HCT116 (cell line): ENCODE measurements at regions not wholly inside any gene's neighbourhood (a gene's known extent, or its start where the extent isn't known, plus 50 kb on each side); places are given as distances from the start of the nearest gene placed in this dataset.

ENCODE experiments used
- CTCF ChIP-seq, 3 experiments: fragments of 200-600 bp in 1 of 3; sonication (generic) in 1 of 3; IDR thresholded peaks in 2 of 3; conservative IDR thresholded peaks in 1 of 3; 2 replicates each; pipeline ENCODE4 v1.5.1; 2012 to 2017; ENCODE audit warnings: low read depth in 2 of 3, low read length in 2 of 3, antibody characterized with exemption in 1 of 3, borderline replicate concordance in 1 of 3, control low read depth in 1 of 3, mild to moderate bottlenecking in 1 of 3, mixed read lengths in 1 of 3, mixed run types in 1 of 3, moderate library complexity in 1 of 3; ENCODE audit not compliant: insufficient read depth in 1 of 3
- EGR1 ChIP-seq: IDR thresholded peaks from 2 replicates; pipeline ENCODE4 v1.6.1; 2012; ENCODE audit warnings: low read depth
- EZH2 ChIP-seq: fragments of 200-600 bp; sonication (generic); IDR thresholded peaks from 2 replicates; pipeline ENCODE4 v1.6.1; 2017; ENCODE audit warnings: antibody characterized with exemption, mixed run types
- EZH2phosphoT487 ChIP-seq: fragments of 200-600 bp; IDR thresholded peaks from 2 replicates; pipeline ENCODE4 v1.6.1; 2018; ENCODE audit warnings: antibody characterized with exemption, borderline replicate concordance
- MAX ChIP-seq: IDR thresholded peaks from 2 replicates; pipeline ENCODE4 v1.6.1; 2012
- POLR2A ChIP-seq: IDR thresholded peaks from 2 replicates; pipeline ENCODE4 v1.7.0; 2011; ENCODE audit warnings: borderline replicate concordance; ENCODE audit not compliant: insufficient read depth, insufficient read length; ENCODE audit errors: extremely low read depth
- POLR2AphosphoS5 ChIP-seq: IDR thresholded peaks from 2 replicates; pipeline ENCODE4 v1.6.1; 2011; ENCODE audit warnings: mild to moderate bottlenecking, low read depth, low read length, moderate library complexity
- RAD21 ChIP-seq: IDR thresholded peaks from 2 replicates; pipeline ENCODE4 v1.6.1; 2012; ENCODE audit warnings: low read depth, mild to moderate bottlenecking
- SIN3A ChIP-seq: IDR thresholded peaks from 2 replicates; pipeline ENCODE4 v1.6.1; 2012; ENCODE audit warnings: low read depth
- YY1 ChIP-seq: IDR thresholded peaks from 2 replicates; pipeline ENCODE4 v1.6.1; 2011; ENCODE audit warnings: low read length, low read depth, moderate library complexity, mild to moderate bottlenecking; ENCODE audit not compliant: insufficient replicate concordance; ENCODE audit errors: extremely low read depth
- ZBTB33 ChIP-seq: IDR thresholded peaks from 2 replicates; pipeline ENCODE4 v1.6.1; 2011; ENCODE audit warnings: mild to moderate bottlenecking, low read length, moderate library complexity; ENCODE audit not compliant: insufficient replicate concordance; ENCODE audit errors: extremely low read depth
- ZFX ChIP-seq: fragments of 450-650 bp; IDR thresholded peaks from 2 replicates; pipeline ENCODE4 v1.6.1; 2017
- ZNF274 ChIP-seq: fragments of 200-500 bp; sonication (Bioruptor generic); IDR thresholded peaks from 2 replicates; pipeline ENCODE4 v1.6.1; 2014; ENCODE audit warnings: mild to moderate bottlenecking, low read depth, low read length, inconsistent platforms

- TF ChIP-seq RAD21: no peak
- TF ChIP-seq EGR1: no peak
- TF ChIP-seq CTCF (IDR thresholded peaks at IDR 0.05 in 2 of 3, conservative IDR thresholded peaks at IDR 0.05 in 1 of 3; ENCODE audit: borderline replicate concordance in 1 of 3, insufficient read depth in 1 of 3, low read depth in 2 of 3, low read length in 2 of 3): no peak
- TF ChIP-seq EZH2: no peak
- TF ChIP-seq EZH2phosphoT487: no peak
- no peak for TF ChIP-seq YY1
- TF ChIP-seq POLR2A: no peak
- no peak for TF ChIP-seq SIN3A
- TF ChIP-seq ZBTB33: no peak
- no peak for TF ChIP-seq POLR2AphosphoS5
- TF ChIP-seq ZNF274: no peak
- no peak for TF ChIP-seq MAX
- TF ChIP-seq ZFX: no peak
Observed at GRCh38 chr3:71850654-71851053, 65.7 kb upstream of the PROK2 start.
